MM.1S (cell line): ENCODE measurements at regions not wholly inside any gene's neighbourhood (a gene's known extent, or its start where the extent isn't known, plus 50 kb on each side); places are given as distances from the start of the nearest gene placed in this dataset.

ENCODE experiments used
- CTCF ChIP-seq: fragments of 300-600 bp; sonication (generic); IDR thresholded peaks from 2 replicates; pipeline ENCODE4 v1.5.1; 2016; ENCODE audit warnings: antibody characterized with exemption, low read length, mixed read lengths
- EZH2 ChIP-seq: fragments of 300-600 bp; sonication (generic); optimal IDR thresholded peaks from 2 replicates; pipeline ENCODE3; 2017; ENCODE audit warnings: low read depth, mild to moderate bottlenecking, antibody characterized with exemption, low read length, mixed read lengths
- EZH2phosphoT487 ChIP-seq: fragments of 300-600 bp; sonication (generic); IDR thresholded peaks from 2 replicates; pipeline ENCODE4 v1.6.1; 2018; ENCODE audit warnings: antibody characterized with exemption, low read length

GRCh38 chr5:60376860-60377259 lies 323.1 kb downstream of the DEPDC1B start:
- no peak for TF ChIP-seq CTCF
- no peak for TF ChIP-seq EZH2phosphoT487
- no peak for TF ChIP-seq EZH2
